ENCODE measurements at regions not wholly inside any gene's neighbourhood (a gene's known extent, or its start where the extent isn't known, plus 50 kb on each side); places are given as distances from the start of the nearest gene placed in this dataset.

DNA sequence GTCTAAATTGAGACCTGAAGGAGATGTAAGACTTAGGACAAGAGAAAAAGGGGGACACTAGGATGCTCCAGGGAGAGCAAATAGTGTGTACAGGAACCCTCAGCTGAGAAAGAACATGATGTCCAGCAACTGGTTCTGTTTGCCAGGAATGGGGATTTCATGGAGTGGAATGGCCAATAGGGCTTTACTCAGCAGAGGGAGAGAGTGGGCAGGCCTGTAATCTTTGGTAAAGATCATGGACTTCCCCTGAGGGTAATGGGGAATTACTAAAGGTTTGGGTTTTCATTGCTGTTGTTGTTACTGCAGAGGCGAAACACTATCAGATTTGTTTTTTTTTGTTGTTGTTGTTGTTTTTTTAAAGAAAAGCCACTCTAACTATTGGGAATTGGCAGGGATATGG lies 99.0 kb downstream of the SCN11A start:
- Histone ChIP-seq H3K36me3 (ENCODE audit: control insufficient read depth in 2 of 4, insufficient read depth in 4 of 4, low read length in 3 of 4) (no peaks in the 10 kb centered on the region), H3K4me1 (replicated peaks in 1 of 4; ENCODE audit: control insufficient read depth in 3 of 4, insufficient read depth in 4 of 4, low read length in 3 of 4) (no peaks in the 10 kb centered on the region), H3K56ac (replicated peaks; ENCODE audit: insufficient read length, low read depth, low read length) (no peak overlapping the region), H2AFZ (ENCODE audit: low read length) (no peak overlapping the region), H3K79me1 (ENCODE audit: low read depth, low read length) (no peaks in the 10 kb centered on the region), H2BK5ac (ENCODE audit: low read depth, low read length) (no peak overlapping the region), H3K4me3 (ENCODE audit: extremely low read depth in 1 of 4, insufficient read depth in 2 of 4, low read depth in 3 of 4, low read length in 4 of 4) (no peak overlapping the region), H3K4ac (replicated peaks; ENCODE audit: insufficient read length, low read depth, low read length) (no peak overlapping the region), H2BK12ac (ENCODE audit: low read depth, low read length) (no peak overlapping the region), H3K14ac (ENCODE audit: insufficient read length) (no peak overlapping the region), H3K23me2 (ENCODE audit: low read depth, low read length) (no peaks in the 10 kb centered on the region), H3K23ac (ENCODE audit: insufficient read length) (no peak overlapping the region), H3K9ac (replicated peaks in 1 of 4; ENCODE audit: extremely low read depth in 1 of 4, low read depth in 3 of 4, low read length in 3 of 4) (no peak overlapping the region), H2BK20ac (ENCODE audit: low read length) (0 out of 2 replicates have a peak overlapping the region, but pooled peaks have one; percentile 32), H4K20me1 (replicated peaks in 1 of 2; ENCODE audit: control insufficient read depth in 1 of 2, insufficient read depth in 2 of 2, low read length in 2 of 2) (no peaks in the 10 kb centered on the region), H3K4me2 (ENCODE audit: insufficient read depth in 1 of 2, low read depth in 2 of 2, low read length in 2 of 2) (no peak overlapping the region), H2BK15ac (ENCODE audit: low read length) (no peak overlapping the region), H4K5ac (ENCODE audit: insufficient read length, low read depth, low read length) (no peak overlapping the region), H4K91ac (replicated peaks; ENCODE audit: insufficient read length, low read length) (no peak overlapping the region), H2BK120ac (replicated peaks; ENCODE audit: low read depth, low read length) (no peak overlapping the region), H2AK5ac (ENCODE audit: low read depth, low read length) (no peak overlapping the region), H3K9me3 (ENCODE audit: insufficient read depth in 2 of 2, low read depth in 1 of 2, low read length in 1 of 2) (no peaks in the 10 kb centered on the region), H4K8ac (ENCODE audit: extremely low read depth, insufficient read depth, low read length) (no peak overlapping the region), H3K18ac (ENCODE audit: extremely low read depth, low read length) (no peak overlapping the region), H3K79me2 (ENCODE audit: control insufficient read depth in 1 of 2, insufficient read depth in 2 of 2, low read length in 2 of 2) (no peaks in the 10 kb centered on the region), H3K27ac (ENCODE audit: low read depth, low read length) (no peak overlapping the region), H3K27me3 (replicated peaks in 1 of 4; ENCODE audit: control insufficient read depth in 3 of 4, extremely low read depth in 1 of 4, insufficient read depth in 3 of 4, low read length in 3 of 4) (no peaks in the 10 kb centered on the region)
- ChIA-PET POLR2A (ENCODE audit: partially characterized antibody) (interaction anchor here (0.7 kb wide), 1 partner anchor 345 kb away, joined by 3 read pairs; no protein-coding TSS in a partner anchor), CTCF (ENCODE audit: partially characterized antibody) (interaction anchor here (1.3 to 1.9 kb wide), 2 partner anchors 67 to 213 kb away, joined by 3 to 5 read pairs; no protein-coding TSS in a partner anchor)
- 82% methylated on average over 1 of the region's 1 CpG; no CpG with 5 or more reads in 1 of the 2 experiments for WGBS, 2 experiments (ENCODE audit: extremely low coverage in 1 of 2, insufficient coverage in 1 of 2, insufficient read length in 1 of 2, insufficient replicate concordance in 2 of 2, low coverage in 1 of 2, low lambda C conversion rate in 2 of 2, missing lambda C conversion rate in 1 of 2)
- FAIRE-seq (no peak), DNase-seq (ENCODE audit: low read depth in 1 of 2, low spot score in 2 of 2) (no peak)
- no peak for TF ChIP-seq USF2 (IDR thresholded peaks at IDR 0.05; ENCODE audit: low read length)
- no peak for TF ChIP-seq SIN3A (conservative IDR thresholded peaks at IDR 0.05 in 1 of 2, IDR thresholded peaks at IDR 0.05 in 1 of 2; ENCODE audit: low read depth in 1 of 2, low read length in 2 of 2)
- TF ChIP-seq POLR2A (IDR thresholded peaks at IDR 0.05; ENCODE audit: control extremely low read depth in 1 of 2, low read depth in 2 of 2, low read length in 2 of 2) = no peak
- no peak for TF ChIP-seq KDM5A (IDR thresholded peaks at IDR 0.05; ENCODE audit: low read length)
- no peak for TF ChIP-seq TAF1 (IDR thresholded peaks at IDR 0.05; ENCODE audit: low read depth, low read length)
- no peak for TF ChIP-seq TCF12 (IDR thresholded peaks at IDR 0.05; ENCODE audit: low read depth, low read length)
- no peak for TF ChIP-seq SP2 (IDR thresholded peaks at IDR 0.05; ENCODE audit: low read length)
- TF ChIP-seq RFX5 (IDR thresholded peaks at IDR 0.05; ENCODE audit: borderline replicate concordance, low read depth, low read length) = no peak
- TF ChIP-seq KDM1A (IDR thresholded peaks at IDR 0.05; ENCODE audit: borderline replicate concordance, low read length) = no peak

Measured in H1 (cell line).